Trophoblast cell (in vitro differentiated cells and primary cell): ENCODE measurements at regions not wholly inside any gene's neighbourhood (a gene's known extent, or its start where the extent isn't known, plus 50 kb on each side); places are given as distances from the start of the nearest gene placed in this dataset.

Experiments used
- DNase-seq, 2 donors: peaks; one replicate each; pipeline ENCODE4 v3.0.0-alpha.2; 2016
- H2AFZ ChIP-seq: 2 replicates; pipeline ENCODE4 v1.6.1; 2013; ENCODE audit warnings: low read length, moderate library complexity, mild to moderate bottlenecking; ENCODE audit not compliant: insufficient read depth, poor library complexity
- H2AK5ac ChIP-seq: 2 replicates; pipeline ENCODE4 v1.6.1; 2013; ENCODE audit warnings: mild to moderate bottlenecking, low read length
- H2BK120ac ChIP-seq: 2 replicates; pipeline ENCODE4 v1.6.1; 2013; ENCODE audit warnings: low read length, mild to moderate bottlenecking, moderate library complexity; ENCODE audit not compliant: insufficient read depth, poor library complexity
- H2BK12ac ChIP-seq: 2 replicates; pipeline ENCODE4 v1.6.1; 2013; ENCODE audit warnings: mild to moderate bottlenecking, low read length, moderate library complexity
- H2BK5ac ChIP-seq: 2 replicates; pipeline ENCODE4 v1.6.1; 2013; ENCODE audit warnings: low read length, low read depth, moderate library complexity, mild to moderate bottlenecking; ENCODE audit not compliant: poor library complexity
- H3K14ac ChIP-seq: 2 replicates; pipeline ENCODE4 v1.6.1; 2013; ENCODE audit warnings: mild to moderate bottlenecking, low read length
- H3K18ac ChIP-seq: 2 replicates; pipeline ENCODE4 v1.6.1; 2013; ENCODE audit warnings: mild to moderate bottlenecking, low read length
- H3K23ac ChIP-seq: 2 replicates; pipeline ENCODE4 v1.6.1; 2013; ENCODE audit warnings: low read length
- H3K27ac ChIP-seq: 2 replicates; pipeline ENCODE4 v1.5.1; 2013; ENCODE audit warnings: low read depth, mild to moderate bottlenecking, inconsistent platforms, low read length, moderate library complexity
- H3K27me3 ChIP-seq: 2 replicates; pipeline ENCODE4 v1.6.1; 2013; ENCODE audit warnings: inconsistent platforms, mild to moderate bottlenecking, low read length, moderate library complexity; ENCODE audit not compliant: insufficient read depth
- H3K36me3 ChIP-seq, 2 experiments: 1 replicate in 1 of 2; 2 replicates in 1 of 2; pipeline ENCODE4 v1.6.1; 2013; ENCODE audit warnings: low read length in 2 of 2, mild to moderate bottlenecking in 2 of 2, moderate library complexity in 1 of 2; ENCODE audit not compliant: insufficient read depth in 2 of 2, control insufficient read depth in 1 of 2
- H3K4ac ChIP-seq: 2 replicates; pipeline ENCODE4 v1.6.1; 2013; ENCODE audit warnings: low read depth, mild to moderate bottlenecking, low read length, moderate library complexity
- H3K4me1 ChIP-seq, 2 experiments: 1 replicate in 1 of 2; 2 replicates in 1 of 2; pipeline ENCODE4 v1.6.1; 2013; ENCODE audit warnings: low read length in 2 of 2, mild to moderate bottlenecking in 2 of 2, moderate library complexity in 1 of 2; ENCODE audit not compliant: insufficient read depth in 2 of 2, control insufficient read depth in 1 of 2
- H3K4me2 ChIP-seq: 2 replicates; pipeline ENCODE4 v1.6.1; 2013; ENCODE audit warnings: inconsistent platforms, mild to moderate bottlenecking, low read length, moderate library complexity
- H3K4me3 ChIP-seq: 2 replicates; pipeline ENCODE4 v1.5.1; 2013; ENCODE audit warnings: mild to moderate bottlenecking, low read depth, low read length, inconsistent platforms
- H3K79me1 ChIP-seq: one replicate; pipeline ENCODE4 v1.6.1; 2013; ENCODE audit warnings: low read length
- H3K79me2 ChIP-seq: 2 replicates; pipeline ENCODE4 v1.6.1; 2013; ENCODE audit warnings: low read length, mild to moderate bottlenecking; ENCODE audit not compliant: control insufficient read depth, insufficient read depth, poor library complexity
- H3K9ac ChIP-seq: 2 replicates; pipeline ENCODE4 v1.6.1; 2013; ENCODE audit warnings: mild to moderate bottlenecking, low read length
- H3K9me3 ChIP-seq: 2 replicates; pipeline ENCODE4 v1.6.1; 2013; ENCODE audit warnings: low read depth, mild to moderate bottlenecking, control low read depth, inconsistent platforms, low read length; ENCODE audit not compliant: insufficient read depth
- H4K12ac ChIP-seq: 2 replicates; pipeline ENCODE4 v1.6.1; 2013; ENCODE audit warnings: low read depth, mild to moderate bottlenecking, low read length, moderate library complexity
- H4K8ac ChIP-seq: 2 replicates; pipeline ENCODE4 v1.6.1; 2013; ENCODE audit warnings: low read depth, mild to moderate bottlenecking, low read length, moderate library complexity
- H4K91ac ChIP-seq: one replicate; pipeline ENCODE4 v1.6.1; 2013; ENCODE audit warnings: low read depth, mild to moderate bottlenecking, low read length, moderate library complexity
- WGBS: extraction: QIAGEN DNeasy Blood & Tissue Kit; methylation state at CpG from one replicate; pipeline ENCODE4 v1.1.7; 2013; ENCODE audit warnings: missing lambda C conversion rate; ENCODE audit not compliant: insufficient read length, insufficient coverage; ENCODE audit errors: extremely low coverage; 5-methylcytosine and 5-hydroxymethylcytosine counted together

DNA sequence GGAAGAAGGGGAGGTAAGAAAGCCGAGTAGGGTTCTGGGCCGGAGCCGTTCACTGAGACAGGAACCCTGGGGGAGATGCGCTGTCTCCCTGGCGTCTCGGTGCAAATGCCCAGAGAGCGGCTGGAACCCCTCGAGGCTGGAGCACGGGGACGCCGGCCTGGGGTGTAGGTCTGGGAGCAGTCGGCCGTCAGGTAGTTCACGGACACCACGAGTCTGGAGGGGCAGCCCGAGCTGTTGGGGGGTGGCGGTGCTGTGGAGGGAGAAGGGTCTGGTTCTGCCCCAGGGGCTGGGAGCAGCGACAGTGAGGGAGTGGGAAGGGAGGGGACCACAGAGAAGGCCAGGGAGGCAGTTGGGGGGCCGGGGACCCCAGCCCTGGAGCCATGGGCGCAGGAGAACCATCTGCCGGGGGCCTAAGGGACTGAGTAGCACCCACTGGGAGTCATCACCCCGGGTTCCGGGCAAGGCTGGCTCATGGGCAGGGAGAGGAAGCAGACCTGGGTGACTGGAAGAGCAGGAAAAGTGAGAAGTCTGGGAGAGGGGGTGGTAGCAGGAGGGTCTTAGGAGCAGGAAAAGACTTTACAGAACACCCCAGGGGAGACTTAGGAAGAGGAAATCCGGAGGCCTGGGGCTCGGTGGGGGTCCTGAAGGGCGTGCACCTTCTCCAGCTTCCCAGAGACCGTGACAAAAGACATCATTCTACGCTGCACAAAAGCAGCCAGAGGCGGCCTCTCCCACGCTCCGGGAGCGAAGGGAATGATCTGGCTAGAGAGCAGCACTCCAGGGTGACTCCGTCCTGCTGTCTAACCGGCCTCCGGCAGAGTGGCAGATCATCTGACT, 173.1 kb upstream of the SOX1 start:
- Histone ChIP-seq H4K91ac (peak overlapping the region; percentile 16), H3K14ac (peak overlapping the region; percentile 3), H3K4ac (no peak overlapping the region), H3K4me2 (peak overlapping the region; percentile 85), H3K9me3 (peaks cover 2% of the 10 kb centered on the region), H2BK120ac (no peak overlapping the region), H3K18ac (no peak overlapping the region), H3K23ac (no peak overlapping the region), H2BK5ac (no peak overlapping the region), H3K79me2 (no peaks in the 10 kb centered on the region), H3K27me3 (no peaks in the 10 kb centered on the region), H2AFZ (peak overlapping the region; percentile 62), H3K36me3 (no peaks in the 10 kb centered on the region), H3K79me1 (peaks cover 6% of the 10 kb centered on the region), H2AK5ac (no peak overlapping the region), H3K27ac (no peak overlapping the region), H2BK12ac (no peak overlapping the region), H3K4me3 (peak overlapping the region; percentile 10), H3K9ac (no peak overlapping the region), H4K8ac (peak overlapping the region; percentile 57), H4K12ac (peak overlapping the region; percentile 28), H3K4me1 (peaks cover 9% of the 10 kb centered on the region in 2 experiments)
- no CpG with 5 or more reads among the region's 35 CpGs for WGBS
- DNase-seq = no peak

DNA sequence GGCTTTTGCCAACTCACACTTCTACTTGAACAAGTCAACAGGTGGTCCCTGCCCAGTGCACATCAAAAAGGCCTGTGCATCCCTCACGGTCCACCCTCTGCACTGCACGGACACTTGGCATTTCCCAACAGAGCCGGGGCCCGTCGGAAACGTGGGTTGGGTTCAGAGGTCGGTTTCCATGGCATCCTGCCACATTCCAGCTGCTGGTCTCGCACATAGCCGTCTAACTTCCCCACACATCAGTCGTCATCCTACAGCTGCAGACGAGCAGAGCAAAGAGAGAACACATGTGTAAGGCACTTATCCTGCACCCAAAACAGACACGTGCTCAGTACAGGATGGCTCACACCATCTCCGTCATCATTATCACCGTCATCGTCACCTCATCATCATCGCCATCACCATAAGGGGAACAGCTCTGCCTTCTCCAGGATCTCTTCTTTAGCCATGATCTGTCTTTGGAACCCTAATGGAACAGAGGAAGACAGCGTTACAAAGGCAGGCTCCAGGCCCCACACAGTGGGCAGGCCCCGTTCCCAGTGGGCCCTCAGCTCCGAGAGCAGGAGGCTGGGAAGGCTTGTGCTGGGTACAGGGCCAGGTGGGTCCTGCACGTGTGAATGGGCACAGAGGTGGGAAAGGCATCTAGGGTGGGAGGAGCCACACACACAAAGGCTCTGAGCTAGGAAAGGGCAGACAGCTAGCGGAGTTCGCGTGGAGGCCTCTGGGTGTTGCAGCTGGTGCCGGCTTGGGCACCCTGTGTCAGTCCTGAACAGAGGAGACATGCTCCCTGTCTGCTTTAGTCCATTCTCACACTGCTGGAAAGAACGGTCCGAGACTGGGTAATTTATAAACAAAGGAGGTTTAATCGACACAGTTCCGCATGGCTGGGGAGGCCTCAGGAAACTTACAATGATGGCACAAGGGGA, 170.8 kb upstream of the SOX1 start:
- H3K4me3 ChIP-seq = no peak overlapping the region
- WGBS = no CpG with 5 or more reads among the region's 28 CpGs
- no peak overlapping the region for H4K91ac ChIP-seq
- H3K79me1 ChIP-seq = peaks cover 6% of the 10 kb centered on the region
- H2AFZ ChIP-seq = no peak overlapping the region
- H3K27ac ChIP-seq = no peak overlapping the region
- H3K14ac ChIP-seq = no peak overlapping the region
- no peak overlapping the region for H3K23ac ChIP-seq
- H4K8ac ChIP-seq = no peak overlapping the region
- no peak for DNase-seq
- H2BK5ac ChIP-seq = no peak overlapping the region
- no peak overlapping the region for H4K12ac ChIP-seq
- no peak overlapping the region for H3K9ac ChIP-seq
- no peaks in the 10 kb centered on the region for H3K27me3 ChIP-seq
- peaks cover 3% of the 10 kb centered on the region for H3K9me3 ChIP-seq
- H3K18ac ChIP-seq = no peak overlapping the region
- no peak overlapping the region for H2BK120ac ChIP-seq
- peaks cover 9% of the 10 kb centered on the region in 2 experiments for H3K4me1 ChIP-seq
- H3K4ac ChIP-seq = no peak overlapping the region
- no peaks in the 10 kb centered on the region for H3K36me3 ChIP-seq
- no peaks in the 10 kb centered on the region for H3K79me2 ChIP-seq
- no peak overlapping the region for H3K4me2 ChIP-seq
- no peak overlapping the region for H2BK12ac ChIP-seq
- no peak overlapping the region for H2AK5ac ChIP-seq

DNA sequence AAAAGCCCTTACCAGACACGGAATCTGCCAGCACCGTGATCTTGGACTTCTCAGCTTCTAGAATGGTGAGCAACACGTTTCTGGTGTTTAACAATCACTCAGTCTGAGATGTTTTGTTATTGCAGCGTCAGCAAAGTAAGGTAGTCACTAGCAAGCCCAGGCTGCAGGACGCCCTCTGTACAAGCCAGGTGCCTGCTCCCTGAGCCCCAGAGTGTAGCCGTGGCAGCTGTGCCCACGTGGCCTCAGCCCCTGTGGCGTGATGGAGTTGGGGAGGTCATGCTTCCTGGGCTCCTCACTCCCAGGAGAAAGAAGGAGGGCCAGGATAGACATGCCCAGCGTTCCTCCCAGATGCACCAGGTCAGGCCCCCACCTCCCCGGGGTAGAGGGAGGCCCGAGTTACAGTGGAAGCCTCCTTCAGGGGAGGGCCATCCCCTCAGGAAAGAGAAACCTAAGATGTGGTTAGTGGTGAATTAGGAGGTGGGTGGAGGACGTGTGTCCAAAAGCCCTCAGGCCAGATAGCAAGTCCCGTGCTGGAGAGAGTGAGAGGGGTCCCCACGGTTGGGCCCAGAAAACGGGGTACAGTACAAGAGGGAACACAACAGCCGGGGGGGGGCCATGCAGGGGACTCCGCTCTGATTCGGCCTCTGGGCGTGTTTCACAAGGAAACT, 169.6 kb upstream of the SOX1 start:
- Histone ChIP-seq H3K79me1 (peaks cover 6% of the 10 kb centered on the region), H4K12ac (no peak overlapping the region)

DNA sequence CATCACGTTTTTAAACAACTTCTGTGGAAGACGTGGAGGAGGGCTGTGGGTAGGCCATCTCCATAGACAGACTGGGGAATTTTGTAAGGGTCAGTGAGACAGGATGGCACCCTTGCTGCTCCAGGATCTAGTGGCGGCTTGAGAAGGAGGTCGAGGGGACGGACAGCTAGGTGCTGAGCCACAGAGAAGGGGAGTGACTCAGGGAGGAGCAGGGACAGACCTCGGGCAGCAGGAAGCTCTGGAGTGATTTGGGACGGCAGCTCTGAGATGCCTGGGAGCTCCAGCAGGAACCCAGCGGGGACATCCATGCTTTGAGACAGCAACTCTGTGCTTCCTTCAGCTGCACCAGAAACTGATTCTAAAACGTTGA, 169.1 kb upstream of the SOX1 start:
- H4K12ac ChIP-seq = no peak overlapping the region
- H2AK5ac ChIP-seq = no peak overlapping the region
- no peaks in the 10 kb centered on the region for H3K27me3 ChIP-seq
- H3K4me2 ChIP-seq = no peak overlapping the region
- no peak for DNase-seq
- no peak overlapping the region for H2BK5ac ChIP-seq
- no peak overlapping the region for H3K18ac ChIP-seq
- no peak overlapping the region for H3K27ac ChIP-seq
- H3K14ac ChIP-seq = no peak overlapping the region
- no peak overlapping the region for H3K4me3 ChIP-seq
- peaks cover 8 to 9% of the 10 kb centered on the region in 2 experiments for H3K4me1 ChIP-seq
- H3K79me1 ChIP-seq = peaks cover 6% of the 10 kb centered on the region
- no peak overlapping the region for H2BK12ac ChIP-seq
- no peaks in the 10 kb centered on the region for H3K36me3 ChIP-seq
- no peaks in the 10 kb centered on the region for H3K79me2 ChIP-seq
- no peak overlapping the region for H2BK120ac ChIP-seq
- H3K9me3 ChIP-seq = peaks cover 6% of the 10 kb centered on the region
- H2AFZ ChIP-seq = no peak overlapping the region
- H4K91ac ChIP-seq = no peak overlapping the region
- H4K8ac ChIP-seq = no peak overlapping the region
- H3K9ac ChIP-seq = no peak overlapping the region
- no peak overlapping the region for H3K23ac ChIP-seq
- H3K4ac ChIP-seq = no peak overlapping the region
- WGBS = no CpG with 5 or more reads among the region's 9 CpGs

More for the DNA sequence above, 169.6 kb upstream of the SOX1 start:
- Histone ChIP-seq H3K4me3 (no peak overlapping the region), H2BK120ac (no peak overlapping the region), H3K4me1 (peaks cover 9% of the 10 kb centered on the region in 2 experiments), H3K36me3 (no peaks in the 10 kb centered on the region), H3K18ac (no peak overlapping the region), H3K9ac (no peak overlapping the region), H2BK5ac (no peak overlapping the region), H3K14ac (no peak overlapping the region), H3K27ac (no peak overlapping the region), H3K79me2 (no peaks in the 10 kb centered on the region), H3K4ac (no peak overlapping the region), H2AK5ac (no peak overlapping the region), H2AFZ (no peak overlapping the region), H2BK12ac (no peak overlapping the region), H4K8ac (no peak overlapping the region), H3K9me3 (peaks cover 5% of the 10 kb centered on the region), H3K27me3 (no peaks in the 10 kb centered on the region), H3K4me2 (no peak overlapping the region), H4K91ac (no peak overlapping the region), H3K23ac (no peak overlapping the region)
- DNase-seq = no peak
- WGBS = no CpG with 5 or more reads among the region's 19 CpGs
